Lower lobe of right lung (tissue), 2 donors: ENCODE measurements at regions not wholly inside any gene's neighbourhood (a gene's known extent, or its start where the extent isn't known, plus 50 kb on each side); places are given as distances from the start of the nearest gene placed in this dataset.
"Not testable (repeated sequence)": the region's sequence is repeated elsewhere in the genome, so short reads cannot be mapped to it uniquely, and the experiment has no call there.

Source experiments
- ATAC-seq, 2 donors: fragments of 200-7000 bp; cut with Tn5 transposase; one replicate each; pipeline ENCODE4 v1.9.1; 2020 to 2022; ENCODE audit warnings: mild to moderate bottlenecking in 2 of 2, moderate library complexity in 2 of 2
- DNase-seq: peaks from one replicate; pipeline ENCODE4 v3.0.0-alpha.2; 2020
- H3K27ac ChIP-seq: fragments of 200-600 bp; one replicate; pipeline ENCODE4 v1.8.0; 2022
- H3K27me3 ChIP-seq: fragments of 200-600 bp; one replicate; pipeline ENCODE4 v1.8.0; 2022; ENCODE audit warnings: low read depth
- H3K36me3 ChIP-seq: fragments of 200-600 bp; one replicate; pipeline ENCODE4 v1.8.0; 2022; ENCODE audit warnings: mild to moderate bottlenecking
- H3K4me1 ChIP-seq: fragments of 200-600 bp; one replicate; pipeline ENCODE4 v1.8.0; 2022
- H3K4me3 ChIP-seq: fragments of 200-600 bp; one replicate; pipeline ENCODE4 v1.8.0; 2022; ENCODE audit warnings: mild to moderate bottlenecking
- H3K9me3 ChIP-seq: fragments of 200-600 bp; one replicate; pipeline ENCODE4 v1.8.0; 2022
- CTCF ChIP-seq: fragments of 200-600 bp; IDR thresholded peaks from one replicate; pipeline ENCODE4 v1.8.0; 2022; ENCODE audit warnings: antibody characterized with exemption, mild to moderate bottlenecking
- intact Hi-C: fragments of 100-400 bp; cut with DNase I; formaldehyde crosslinking; loops from one replicate; pipeline ENCODE4 v1.11.0; 2022
- donor health status: DM: no; HTN: yes; CAD: no; lungs with severe emphysema.

GRCh38 chr11:71133946-71134345 lies 118.4 kb downstream of the SHANK2 start:
- no peaks in the 10 kb centered on the region for H3K9me3 ChIP-seq
- DNase-seq: no peak
- H3K4me3 ChIP-seq: no peak overlapping the region
- no peaks in the 10 kb centered on the region for H3K4me1 ChIP-seq
- H3K27me3 ChIP-seq: no peaks in the 10 kb centered on the region
- no peak for TF ChIP-seq CTCF
- ATAC-seq: no peak
- H3K36me3 ChIP-seq: no peaks in the 10 kb centered on the region
- intact Hi-C loops: no loop called here
- H3K27ac ChIP-seq: no peak overlapping the region

GRCh38 chr11:71131861-71132260 lies 120.5 kb downstream of the SHANK2 start:
- DNase-seq (no peak), ATAC-seq (no peak)
- H3K9me3 ChIP-seq: no peaks in the 10 kb centered on the region
- intact Hi-C loops: no loop called here
- no peaks in the 10 kb centered on the region for H3K4me1 ChIP-seq
- H3K4me3 ChIP-seq: no peak overlapping the region
- no peaks in the 10 kb centered on the region for H3K27me3 ChIP-seq
- H3K36me3 ChIP-seq: no peaks in the 10 kb centered on the region
- no peak overlapping the region for H3K27ac ChIP-seq
- TF ChIP-seq CTCF: no peak

GRCh38 chr11:71130106-71130505 lies 122.3 kb downstream of the SHANK2 start:
- Histone ChIP-seq H3K36me3 (no peaks in the 10 kb centered on the region), H3K27ac (no peak overlapping the region), H3K9me3 (no peaks in the 10 kb centered on the region), H3K4me3 (no peak overlapping the region), H3K4me1 (no peaks in the 10 kb centered on the region), H3K27me3 (no peaks in the 10 kb centered on the region)
- DNase-seq (no peak), ATAC-seq (no peak)
- intact Hi-C loops: no loop called here
- no peak for TF ChIP-seq CTCF

GRCh38 chr11:71129624-71130023 lies 122.8 kb downstream of the SHANK2 start:
- TF ChIP-seq CTCF: no peak
- H3K27me3 ChIP-seq: no peaks in the 10 kb centered on the region
- intact Hi-C loops: no loop called here
- ATAC-seq: no peak
- H3K4me3 ChIP-seq: no peak overlapping the region
- H3K36me3 ChIP-seq: no peaks in the 10 kb centered on the region
- H3K4me1 ChIP-seq: no peaks in the 10 kb centered on the region
- no peaks in the 10 kb centered on the region for H3K9me3 ChIP-seq
- no peak for DNase-seq
- H3K27ac ChIP-seq: no peak overlapping the region

GRCh38 chr11:71127806-71128205 lies 124.6 kb downstream of the SHANK2 start:
- no peak for TF ChIP-seq CTCF
- Histone ChIP-seq H3K27me3 (no peaks in the 10 kb centered on the region), H3K4me1 (no peaks in the 10 kb centered on the region), H3K4me3 (no peak overlapping the region), H3K27ac (no peak overlapping the region), H3K36me3 (no peaks in the 10 kb centered on the region), H3K9me3 (no peaks in the 10 kb centered on the region)
- DNase-seq (no peak), ATAC-seq (no peak)
- intact Hi-C loops: no loop called here

GRCh38 chr11:71126401-71126800 lies 126.0 kb downstream of the SHANK2 start:
- ATAC-seq, intact Hi-C loops, H3K36me3 ChIP-seq, H3K27me3 ChIP-seq, H3K4me1 ChIP-seq, H3K9me3 ChIP-seq, DNase-seq, H3K27ac ChIP-seq, H3K4me3 ChIP-seq: not testable (repeated sequence)
